Ovary (tissue), 7 donors: ENCODE measurements at regions not wholly inside any gene's neighbourhood (a gene's known extent, or its start where the extent isn't known, plus 50 kb on each side); places are given as distances from the start of the nearest gene placed in this dataset.

Source experiments
- DNase-seq, 5 donors: peaks; one replicate each; pipeline ENCODE4 v3.0.0-alpha.2; 2019 to 2020
- H3K27ac ChIP-seq, 2 donors: fragments of 200-600 bp; one replicate each; pipeline versions ENCODE4 v1.5.1 to v1.8.0; 2019 to 2022
- H3K27me3 ChIP-seq: fragments of 200-600 bp; one replicate; pipeline ENCODE4 v1.8.0; 2022
- H3K36me3 ChIP-seq: fragments of 200-600 bp; sonication (generic); one replicate; pipeline ENCODE4 v1.5.1; 2019
- H3K4me1 ChIP-seq: one replicate; pipeline ENCODE4 v1.8.1; 2013; ENCODE audit warnings: mild to moderate bottlenecking, moderate library complexity; ENCODE audit not compliant: insufficient read depth
- H3K4me3 ChIP-seq: fragments of 200-600 bp; sonication (generic); one replicate; pipeline ENCODE4 v1.5.1; 2017
- H3K9me3 ChIP-seq, 2 donors: fragments of 200-600 bp in 1 of 2; sonication (generic) in 1 of 2; one replicate each; pipeline versions ENCODE4 v1.5.1 to v1.8.1; 2013 to 2019; ENCODE audit warnings: mild to moderate bottlenecking in 1 of 2, moderate library complexity in 1 of 2
- EP300 ChIP-seq: sonication (generic); formaldehyde crosslinking; IDR thresholded peaks from one replicate; pipeline ENCODE4 v1.6.1; 2017; ENCODE audit warnings: antibody characterized with exemption
- POLR2A ChIP-seq: fragments of 450-650 bp; IDR thresholded peaks from one replicate; pipeline ENCODE4 v1.6.1; 2017; ENCODE audit warnings: antibody characterized with exemption, mild to moderate bottlenecking, moderate library complexity
- whole genome bisulfite sequencing, 3 donors: extraction: QIAGEN DNeasy Blood & Tissue Kit in 1 of 3; methylation state at CpG; one replicate each; pipeline versions ENCODE4 v1.1.5 to v1.1.7; 2013 to 2017; 5-methylcytosine and 5-hydroxymethylcytosine counted together
- intact Hi-C, 4 donors: fragments of 100-400 bp; cut with DNase I; formaldehyde crosslinking; loops; one replicate each; pipeline versions ENCODE4 v1.11.0 to v1.15.1; 2022 to 2023
- TF ChIP-seq, protein P1 (sequence below), 3 donors: fragments of 450-650 bp in 2 of 3; fragments of 200-600 bp in 1 of 3; IDR thresholded peaks; one replicate each; pipeline versions ENCODE4 v1.5.1 to v1.8.0; 2016 to 2022; ENCODE audit warnings: antibody characterized with exemption in 3 of 3, mild to moderate bottlenecking in 1 of 3
- donor health status: DM: no; HTN: no; CAD: no; lungs with moderate emphysema.
- donor health status: DM: no; HTN: no; CAD: no.
- donor health status: Bipolar disorder and iron deficiency.
- donor health status: DM: no; HTN: no; CAD: no.
- donor health status: DM: yes; HTN: yes; CAD: no.

GRCh38 chr9:23541976-23542375, 284.1 kb downstream of the ELAVL2 start:
- no peaks in the 10 kb centered on the region for H3K27me3 ChIP-seq
- intact Hi-C loops: no loop called here
- no peak for DNase-seq
- peaks cover 3% of the 10 kb centered on the region for H3K4me1 ChIP-seq
- H3K36me3 ChIP-seq: no peaks in the 10 kb centered on the region
- H3K27ac ChIP-seq: no peak overlapping the region
- TF ChIP-seq EP300 (no peak), POLR2A (no peak)
- TF ChIP-seq, protein P1, sequence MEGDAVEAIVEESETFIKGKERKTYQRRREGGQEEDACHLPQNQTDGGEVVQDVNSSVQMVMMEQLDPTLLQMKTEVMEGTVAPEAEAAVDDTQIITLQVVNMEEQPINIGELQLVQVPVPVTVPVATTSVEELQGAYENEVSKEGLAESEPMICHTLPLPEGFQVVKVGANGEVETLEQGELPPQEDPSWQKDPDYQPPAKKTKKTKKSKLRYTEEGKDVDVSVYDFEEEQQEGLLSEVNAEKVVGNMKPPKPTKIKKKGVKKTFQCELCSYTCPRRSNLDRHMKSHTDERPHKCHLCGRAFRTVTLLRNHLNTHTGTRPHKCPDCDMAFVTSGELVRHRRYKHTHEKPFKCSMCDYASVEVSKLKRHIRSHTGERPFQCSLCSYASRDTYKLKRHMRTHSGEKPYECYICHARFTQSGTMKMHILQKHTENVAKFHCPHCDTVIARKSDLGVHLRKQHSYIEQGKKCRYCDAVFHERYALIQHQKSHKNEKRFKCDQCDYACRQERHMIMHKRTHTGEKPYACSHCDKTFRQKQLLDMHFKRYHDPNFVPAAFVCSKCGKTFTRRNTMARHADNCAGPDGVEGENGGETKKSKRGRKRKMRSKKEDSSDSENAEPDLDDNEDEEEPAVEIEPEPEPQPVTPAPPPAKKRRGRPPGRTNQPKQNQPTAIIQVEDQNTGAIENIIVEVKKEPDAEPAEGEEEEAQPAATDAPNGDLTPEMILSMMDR (IDR thresholded peaks at IDR 0.05): no peak
- 82 to 89% (median 85%) methylated on average over 2 of the region's 2 CpGs for WGBS, 3 donors
- H3K9me3 ChIP-seq: no peaks in the 10 kb centered on the region
- no peak overlapping the region for H3K4me3 ChIP-seq

- H3K27ac ChIP-seq: no peak overlapping the region
- H3K4me3 ChIP-seq: no peak overlapping the region
- peaks cover 2% of the 10 kb centered on the region for H3K4me1 ChIP-seq
- TF ChIP-seq POLR2A (no peak), EP300 (no peak)
- TF ChIP-seq, protein P1 (IDR thresholded peaks at IDR 0.05): no peak
- no peaks in the 10 kb centered on the region for H3K36me3 ChIP-seq
- intact Hi-C loops: no loop called here
- H3K9me3 ChIP-seq: no peaks in the 10 kb centered on the region
- no peaks in the 10 kb centered on the region for H3K27me3 ChIP-seq
- DNase-seq: no peak
Measured at GRCh38 chr9:23542438-23542837, 283.6 kb downstream of the ELAVL2 start.

DNA sequence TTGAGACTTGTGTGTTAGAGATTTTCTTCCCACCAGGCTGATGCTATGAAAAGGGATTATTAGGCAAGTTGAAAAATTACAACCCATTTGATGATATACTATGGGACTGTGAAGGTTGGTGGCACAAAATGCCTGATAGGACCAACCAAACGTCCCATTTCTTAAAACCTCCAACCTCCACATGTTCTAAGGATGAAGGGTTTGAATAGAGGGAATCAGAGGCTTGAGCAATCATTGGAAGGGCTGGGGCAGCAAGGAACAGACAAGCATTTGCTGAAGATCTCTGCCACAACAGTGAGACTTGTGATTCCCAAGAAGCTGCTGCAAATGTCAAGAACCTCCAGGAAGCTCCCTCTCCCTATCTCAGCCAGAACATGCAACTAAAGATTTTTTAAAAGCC, 283.1 kb downstream of the ELAVL2 start:
- no peaks in the 10 kb centered on the region for H3K4me1 ChIP-seq
- H3K27me3 ChIP-seq: no peaks in the 10 kb centered on the region
- DNase-seq: no peak
- no peaks in the 10 kb centered on the region for H3K9me3 ChIP-seq
- intact Hi-C loops: no loop called here
- TF ChIP-seq, protein P1 (IDR thresholded peaks at IDR 0.05): no peak
- TF ChIP-seq POLR2A (no peak), EP300 (no peak)
- no peak overlapping the region for H3K27ac ChIP-seq
- H3K4me3 ChIP-seq: no peak overlapping the region
- no peaks in the 10 kb centered on the region for H3K36me3 ChIP-seq
- 53 to 57% (median 57%) methylated on average over 1 of the region's 1 CpG for WGBS, 3 donors

DNA sequence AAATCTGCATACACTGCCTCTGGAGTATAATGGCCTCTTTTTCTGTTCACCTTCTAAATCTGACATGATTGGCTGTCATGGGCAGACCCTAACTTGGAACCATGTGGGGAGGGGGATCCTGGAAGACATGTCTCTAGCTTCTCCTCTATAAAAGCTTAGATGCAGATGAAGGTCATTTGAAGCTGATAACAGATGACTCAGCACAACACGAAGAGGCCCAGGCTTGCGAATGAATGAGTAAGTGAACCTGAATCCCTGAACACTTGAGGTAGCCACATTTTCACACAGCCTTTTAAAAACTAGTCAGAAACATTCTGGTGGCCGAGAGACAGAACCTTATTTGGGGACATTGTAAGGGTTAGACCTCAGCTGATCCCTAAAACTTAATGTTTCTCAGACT, 282.6 kb downstream of the ELAVL2 start:
- DNase-seq: no peak
- no peaks in the 10 kb centered on the region for H3K4me1 ChIP-seq
- H3K4me3 ChIP-seq: no peak overlapping the region
- intact Hi-C loops: no loop called here
- 29 to 43% (median 32%) methylated on average over 3 of the region's 3 CpGs for WGBS, 3 donors
- H3K36me3 ChIP-seq: no peaks in the 10 kb centered on the region
- H3K27ac ChIP-seq: no peak overlapping the region
- no peaks in the 10 kb centered on the region for H3K9me3 ChIP-seq
- H3K27me3 ChIP-seq: no peaks in the 10 kb centered on the region
- TF ChIP-seq, protein P1 (IDR thresholded peaks at IDR 0.05): no peak
- TF ChIP-seq EP300 (no peak), POLR2A (no peak)

GRCh38 chr9:23545728-23546127, 280.3 kb downstream of the ELAVL2 start:
- no peak for DNase-seq
- intact Hi-C loops: no loop called here
- Histone ChIP-seq H3K36me3 (no peaks in the 10 kb centered on the region), H3K4me3 (no peak overlapping the region), H3K4me1 (no peaks in the 10 kb centered on the region), H3K9me3 (no peaks in the 10 kb centered on the region), H3K27ac (no peak overlapping the region), H3K27me3 (no peaks in the 10 kb centered on the region)
- 80 to 84% (median 80%) methylated on average over 3 of the region's 3 CpGs for WGBS, 3 donors
- TF ChIP-seq EP300: no peak
- TF ChIP-seq, protein P1 (IDR thresholded peaks at IDR 0.05): no peak
- no peak for TF ChIP-seq POLR2A
